HG03565 (cell line): ENCODE measurements at regions not wholly inside any gene's neighbourhood (a gene's known extent, or its start where the extent isn't known, plus 50 kb on each side); places are given as distances from the start of the nearest gene placed in this dataset.
"Not testable (repeated sequence)": the region's sequence is repeated elsewhere in the genome, so short reads cannot be mapped to it uniquely, and the experiment has no call there.

Experiments
- ATAC-seq: cut with Tn5 transposase; IDR thresholded peaks from one replicate; pipeline ENCODE4 v1.9.1; 2021; ENCODE audit warnings: mild to moderate bottlenecking, moderate library complexity; ENCODE audit not compliant: unreplicated experiment

GRCh38 chr5:168136340-168136739 lies 155.1 kb upstream of the WWC1 start:
- no peak for ATAC-seq

GRCh38 chr5:168137265-168137664 lies 154.2 kb upstream of the WWC1 start:
- peak; percentile 42 for ATAC-seq

DNA sequence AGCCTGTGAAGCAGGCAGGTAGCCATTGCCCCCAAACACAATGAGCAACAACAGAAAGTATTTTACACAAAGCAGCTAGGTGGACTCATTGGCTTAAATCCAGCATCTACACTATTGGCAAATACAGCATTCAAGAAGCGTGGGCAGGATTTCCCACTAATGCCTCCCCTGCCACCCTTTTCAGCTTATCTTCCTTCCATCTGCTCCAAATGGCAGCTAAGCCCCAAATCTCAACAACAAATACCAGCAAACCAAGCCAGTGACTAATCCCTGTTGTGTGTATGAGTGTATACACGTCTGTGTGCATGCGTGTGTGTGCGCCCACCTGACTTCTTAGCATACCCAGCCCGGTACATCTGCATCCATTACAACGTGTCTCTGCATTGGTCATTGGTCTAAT lies 151.2 kb upstream of the WWC1 start:
- no peak for ATAC-seq

GRCh38 chr5:168142402-168142801 lies 149.0 kb upstream of the WWC1 start:
- ATAC-seq, result no peak

GRCh38 chr5:168143521-168143920 lies 147.9 kb upstream of the WWC1 start:
- not testable (repeated sequence) for ATAC-seq

- ATAC-seq, result no peak
These were observed 144.3 kb upstream of the WWC1 start for GRCh38 chr5:168147106-168147505.

GRCh38 chr5:168147568-168148360 lies 143.7 kb upstream of the WWC1 start:
- no peak for ATAC-seq

DNA sequence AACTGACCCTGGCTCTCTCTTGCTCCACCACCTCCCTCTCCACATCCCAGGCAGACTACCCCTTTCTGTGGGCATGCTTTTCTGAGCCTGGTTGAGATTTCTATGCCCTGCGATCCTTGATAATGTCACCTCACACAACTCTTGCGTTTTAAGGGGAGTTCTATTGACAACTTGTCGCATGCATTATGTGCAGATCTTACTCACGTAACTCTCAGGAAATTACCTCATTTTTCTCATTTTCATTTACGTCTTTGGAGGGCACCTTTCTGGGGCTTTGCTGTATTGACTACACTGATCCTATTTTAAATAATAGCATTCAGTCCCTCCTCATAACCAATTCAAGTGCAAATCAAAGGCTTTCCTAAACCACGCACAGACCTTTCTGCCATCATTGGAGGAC lies 140.4 kb upstream of the WWC1 start:
- ATAC-seq, result peak; percentile 78

GRCh38 chr5:168152660-168153059 lies 138.8 kb upstream of the WWC1 start:
- no peak for ATAC-seq

- no peak for ATAC-seq
These were observed 138.1 kb upstream of the WWC1 start for GRCh38 chr5:168153263-168153875.

DNA sequence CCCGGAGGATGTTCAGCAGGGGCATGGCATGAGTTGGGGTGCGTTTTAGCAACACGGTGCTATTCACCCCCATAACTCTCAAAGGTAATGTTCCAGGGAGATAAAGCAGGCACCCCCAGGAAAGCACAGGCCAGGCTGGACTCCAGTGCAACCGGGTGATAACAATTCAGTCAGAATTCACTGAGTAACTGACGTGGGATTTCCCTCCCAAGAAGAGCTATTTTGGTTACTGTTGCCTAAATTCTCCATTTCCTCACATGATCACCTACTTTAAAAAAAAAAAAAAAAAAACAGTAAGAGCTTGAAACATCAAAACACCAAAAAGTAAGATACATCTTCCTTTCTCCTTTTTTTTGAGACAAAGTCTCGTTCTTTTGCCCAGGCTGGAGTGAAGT lies 137.6 kb upstream of the WWC1 start:
- no peak for ATAC-seq

GRCh38 chr5:168155585-168155984 lies 135.9 kb upstream of the WWC1 start:
- ATAC-seq, result no peak

GRCh38 chr5:168156170-168156569 lies 135.3 kb upstream of the WWC1 start:
- no peak for ATAC-seq

- ATAC-seq, result no peak
These were observed 134.3 kb upstream of the WWC1 start for GRCh38 chr5:168157141-168157540.

DNA sequence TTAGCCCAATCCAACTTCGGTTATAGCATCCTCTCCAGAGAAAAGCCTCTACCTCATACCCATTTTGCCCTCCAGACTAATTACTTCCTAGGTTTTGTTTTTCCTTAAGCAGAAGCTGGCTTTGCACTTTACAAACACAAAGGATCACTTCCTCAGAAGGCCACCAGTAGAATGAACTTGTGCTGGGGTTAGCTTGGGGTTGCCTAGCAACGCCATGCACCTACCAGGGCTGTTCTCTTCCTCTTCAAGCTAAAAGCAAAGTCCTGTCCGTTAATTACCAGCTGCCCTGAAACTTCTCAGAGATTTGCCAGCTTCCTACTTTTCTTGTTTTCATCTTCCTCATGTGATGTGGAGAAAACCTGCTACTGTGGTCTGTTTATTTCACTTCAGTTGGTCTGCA lies 132.0 kb upstream of the WWC1 start:
- peak; percentile 88 for ATAC-seq

DNA sequence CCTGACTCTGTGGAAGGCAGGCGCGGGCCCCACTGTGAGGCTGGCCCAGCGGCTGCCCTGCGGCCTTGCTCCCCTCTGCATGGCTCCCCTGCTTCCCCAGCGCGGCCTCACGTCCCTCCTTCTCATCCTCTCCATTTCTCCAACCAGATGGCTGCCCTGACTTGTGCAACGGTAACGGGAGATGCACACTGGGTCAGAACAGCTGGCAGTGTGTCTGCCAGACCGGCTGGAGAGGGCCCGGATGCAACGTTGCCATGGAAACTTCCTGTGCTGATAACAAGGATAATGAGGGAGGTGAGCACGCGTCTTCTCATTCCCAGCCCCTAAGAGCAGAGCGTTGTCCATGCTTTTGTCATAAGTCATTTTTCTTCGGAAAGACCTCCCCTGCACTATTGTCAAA lies 129.0 kb upstream of the WWC1 start:
- no peak for ATAC-seq

GRCh38 chr5:168163966-168164365 lies 127.5 kb upstream of the WWC1 start:
- no peak for ATAC-seq

- no peak for ATAC-seq
These were observed 126.1 kb upstream of the WWC1 start for GRCh38 chr5:168165221-168165914.

DNA sequence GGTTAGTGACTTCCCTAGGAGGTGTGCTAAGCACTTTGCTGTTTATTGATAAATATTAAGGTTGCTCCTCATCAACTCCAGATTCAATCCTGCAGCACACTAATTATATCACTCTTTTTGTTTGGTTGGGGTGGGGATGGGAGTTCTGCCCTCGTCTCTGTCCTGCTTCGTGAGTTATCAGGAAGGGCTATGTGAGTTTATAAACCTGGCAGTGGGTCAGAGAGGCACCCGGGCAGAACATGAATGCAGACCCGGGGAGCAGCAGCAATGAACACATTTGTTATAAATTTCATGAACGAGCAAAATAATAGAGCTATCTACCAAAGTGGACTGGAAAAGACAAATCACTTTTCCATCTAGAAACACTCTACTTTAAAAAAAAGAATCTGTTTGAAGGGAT lies 125.5 kb upstream of the WWC1 start:
- ATAC-seq, result no peak

DNA sequence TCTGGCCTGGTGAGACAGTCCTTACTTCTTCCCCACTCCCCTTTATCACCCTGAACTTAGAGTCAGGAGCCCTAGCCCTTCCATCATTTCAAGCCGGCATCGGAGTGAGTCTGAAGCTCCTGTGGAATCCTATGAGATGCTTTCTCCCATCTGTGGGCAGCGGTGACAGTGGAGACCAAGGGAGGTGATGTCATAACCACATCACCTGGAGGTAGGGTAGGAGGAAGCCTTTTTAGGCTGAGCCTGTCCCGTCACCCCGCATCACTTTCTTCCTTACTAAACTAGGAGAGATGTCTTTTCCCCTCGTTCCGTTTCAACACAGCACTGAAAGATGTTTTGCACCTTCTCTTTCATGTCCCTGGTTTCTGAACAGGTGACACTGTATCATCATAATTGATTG lies 124.1 kb upstream of the WWC1 start:
- no peak for ATAC-seq

DNA sequence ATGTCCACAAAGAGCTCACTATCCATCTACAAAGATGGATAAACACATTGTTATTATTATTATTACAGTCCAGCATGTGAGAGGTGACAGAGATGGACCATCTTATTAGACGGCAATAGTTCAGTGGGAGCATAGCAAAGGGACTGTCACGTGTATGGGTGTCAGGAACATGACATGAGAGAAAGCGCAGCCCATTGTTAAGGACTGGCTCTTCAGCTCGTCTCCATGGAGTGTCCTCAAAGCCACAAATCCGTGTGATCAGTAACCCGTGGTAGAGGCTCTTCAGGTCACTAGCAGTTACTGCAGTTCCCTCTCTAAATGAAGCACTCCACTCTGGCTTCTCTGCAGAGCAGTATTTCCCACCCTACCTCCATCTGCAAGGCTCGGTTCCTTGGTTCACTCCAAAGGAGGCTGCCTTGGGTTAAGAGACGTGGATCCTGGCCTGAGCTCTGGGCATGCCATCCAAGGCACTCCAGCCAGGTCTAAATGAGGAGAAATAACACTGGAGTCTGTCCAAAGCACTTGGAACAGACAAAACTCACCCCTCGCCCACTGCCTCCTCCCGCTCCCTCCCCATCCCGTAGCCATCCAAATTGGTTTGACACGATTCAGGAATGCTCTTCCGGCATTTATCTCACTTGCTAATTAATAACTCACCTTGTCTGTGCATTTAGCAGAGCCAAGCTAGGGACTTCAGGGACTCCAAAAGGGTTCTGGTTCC lies 122.3 kb upstream of the WWC1 start:
- ATAC-seq, result no peak
